ENCODE measurements at regions not wholly inside any gene's neighbourhood (a gene's known extent, or its start where the extent isn't known, plus 50 kb on each side); places are given as distances from the start of the nearest gene placed in this dataset.

- DNase-seq (ENCODE audit: low spot score) (no peak), ATAC-seq (no peak)
- no peak for TF ChIP-seq REST (IDR thresholded peaks at IDR 0.05; ENCODE audit: unreplicated experiment)
- TF ChIP-seq ETS1 (IDR thresholded peaks at IDR 0.05), result no peak
- TF ChIP-seq ZNF114 (CRISPR knock-in tag; IDR thresholded peaks at IDR 0.05), result no peak
- TF ChIP-seq STAT1 (IDR thresholded peaks at IDR 0.05; ENCODE audit: unreplicated experiment), result no peak
- TF ChIP-seq JUNB (IDR thresholded peaks at IDR 0.05; ENCODE audit: unreplicated experiment), result no peak
- TF ChIP-seq EZH2phosphoT487 (IDR thresholded peaks at IDR 0.05; ENCODE audit: unreplicated experiment), result no peak
- H3K27me3 ChIP-seq (ENCODE audit: insufficient read depth), result no peaks in the 10 kb centered on the region
- H3K4me1 ChIP-seq (ENCODE audit: insufficient read depth), result no peaks in the 10 kb centered on the region
- H3K4me2 ChIP-seq, result no peak overlapping the region
- 0 out of 2 replicates have a peak, but pooled peaks cover 2% of the 10 kb centered on the region for H3K9me2 ChIP-seq (ENCODE audit: insufficient read depth)
- H3K79me2 ChIP-seq (replicated peaks; ENCODE audit: insufficient read depth), result no peaks in the 10 kb centered on the region
- Mint-ChIP-seq H3K9me3 (no peaks in the 10 kb centered on the region), H3K27ac (no peak overlapping the region), H3K4me1 (no peaks in the 10 kb centered on the region), H3K36me3 (ENCODE audit: low read depth) (no peaks in the 10 kb centered on the region), H3K4me3 (no peak overlapping the region), H3K27me3 (ENCODE audit: insufficient read depth, low read depth, poor library complexity) (peaks cover 2% of the 10 kb centered on the region)
- H2AFZ ChIP-seq, result no peak overlapping the region
- no peaks in the 10 kb centered on the region for H4K20me1 ChIP-seq (replicated peaks; ENCODE audit: insufficient read depth)
- H3K4me3 ChIP-seq, result no peak overlapping the region
- no peaks in the 10 kb centered on the region for H3F3A ChIP-seq (replicated peaks; ENCODE audit: low read depth)
- no peak overlapping the region for H3K27ac ChIP-seq (ENCODE audit: low read depth)
- no peaks in the 10 kb centered on the region for H3K36me3 ChIP-seq (ENCODE audit: insufficient read depth)
These were observed 236.2 kb upstream of the BTG1 start for GRCh38 chr12:92381856-92382255.

- H3K27ac Mint-ChIP-seq, result no peak overlapping the region
- no peak overlapping the region for H3K4me2 ChIP-seq
- DNase-seq (ENCODE audit: low spot score) (no peak), ATAC-seq (no peak)
- no peak overlapping the region for H3K4me3 Mint-ChIP-seq
- H3K4me3 ChIP-seq, result no peak overlapping the region
- H3K36me3 ChIP-seq (ENCODE audit: insufficient read depth), result no peaks in the 10 kb centered on the region
- no peaks in the 10 kb centered on the region for H3K27me3 ChIP-seq (ENCODE audit: insufficient read depth)
- no peaks in the 10 kb centered on the region for H3K4me1 Mint-ChIP-seq
- no peak overlapping the region for H3K27ac ChIP-seq (ENCODE audit: low read depth)
- no peaks in the 10 kb centered on the region for H3K4me1 ChIP-seq (ENCODE audit: insufficient read depth)
- H4K20me1 ChIP-seq (replicated peaks; ENCODE audit: insufficient read depth), result no peaks in the 10 kb centered on the region
- H3F3A ChIP-seq (replicated peaks; ENCODE audit: low read depth), result no peaks in the 10 kb centered on the region
- H3K9me2 ChIP-seq (ENCODE audit: insufficient read depth), result 0 out of 2 replicates have a peak, but pooled peaks cover 2% of the 10 kb centered on the region
- H3K9me3 Mint-ChIP-seq, result no peaks in the 10 kb centered on the region; the same call in 2 of the 3 replicates
- H3K27me3 Mint-ChIP-seq (ENCODE audit: insufficient read depth, low read depth, poor library complexity), result peaks cover 2% of the 10 kb centered on the region
- H3K36me3 Mint-ChIP-seq (ENCODE audit: low read depth), result no peaks in the 10 kb centered on the region
- H2AFZ ChIP-seq, result no peak overlapping the region
- no peaks in the 10 kb centered on the region for H3K79me2 ChIP-seq (replicated peaks; ENCODE audit: insufficient read depth)
- TF ChIP-seq CTCF (conservative IDR thresholded peaks at IDR 0.05; ENCODE audit: low read depth in 2 of 2) (no peak), ETS1 (IDR thresholded peaks at IDR 0.05) (no peak), CREB1 (CRISPR knock-in tag; IDR thresholded peaks at IDR 0.05; ENCODE audit: low read depth) (no peak), EZH2phosphoT487 (IDR thresholded peaks at IDR 0.05; ENCODE audit: unreplicated experiment) (no peak)
These were observed 233.2 kb upstream of the BTG1 start for GRCh38 chr12:92378682-92379479.

Measured in GM23338 (cell line).